Upper lobe of right lung (tissue), 1 donor: ENCODE measurements at regions not wholly inside any gene's neighbourhood (a gene's known extent, or its start where the extent isn't known, plus 50 kb on each side); places are given as distances from the start of the nearest gene placed in this dataset.

Experiments
- ATAC-seq: fragments of 200-7000 bp; cut with Tn5 transposase; one replicate; pipeline ENCODE4 v1.9.1; 2020; ENCODE audit warnings: mild to moderate bottlenecking, moderate library complexity
- DNase-seq: peaks from one replicate; pipeline ENCODE4 v3.0.0-alpha.2; 2020
- H3K27ac ChIP-seq: fragments of 200-600 bp; one replicate; pipeline ENCODE4 v1.8.0; 2022
- H3K27me3 ChIP-seq: fragments of 200-600 bp; one replicate; pipeline ENCODE4 v1.8.0; 2022; ENCODE audit warnings: mild to moderate bottlenecking
- H3K36me3 ChIP-seq: fragments of 200-600 bp; one replicate; pipeline ENCODE4 v1.8.0; 2022
- H3K4me1 ChIP-seq: fragments of 200-600 bp; one replicate; pipeline ENCODE4 v1.8.0; 2022
- H3K4me3 ChIP-seq: fragments of 200-600 bp; one replicate; pipeline ENCODE4 v1.8.0; 2022; ENCODE audit warnings: mild to moderate bottlenecking
- H3K9me3 ChIP-seq: fragments of 200-600 bp; one replicate; pipeline ENCODE4 v1.8.0; 2022
- CTCF ChIP-seq: fragments of 200-600 bp; IDR thresholded peaks from one replicate; pipeline ENCODE4 v1.8.0; 2022; ENCODE audit warnings: antibody characterized with exemption
- intact Hi-C: fragments of 100-400 bp; cut with DNase I; formaldehyde crosslinking; loops from one replicate; pipeline ENCODE4 v1.11.0; 2022
- donor health status: DM: no; HTN: yes; CAD: no; lungs with severe emphysema.

GRCh38 chr4:24662056-24662455, 77.7 kb upstream of the DHX15 start:
- peaks cover 9% of the 10 kb centered on the region for H3K4me1 ChIP-seq
- no peak overlapping the region for H3K4me3 ChIP-seq
- H3K36me3 ChIP-seq, result no peaks in the 10 kb centered on the region
- DNase-seq, result no peak
- H3K9me3 ChIP-seq, result no peaks in the 10 kb centered on the region
- no peak for TF ChIP-seq CTCF
- intact Hi-C loops, result no loop called here
- ATAC-seq, result no peak
- H3K27ac ChIP-seq, result no peak overlapping the region
- H3K27me3 ChIP-seq, result no peaks in the 10 kb centered on the region

- Histone ChIP-seq H3K27ac (no peak overlapping the region), H3K9me3 (no peaks in the 10 kb centered on the region), H3K4me1 (peaks cover 8% of the 10 kb centered on the region), H3K36me3 (no peaks in the 10 kb centered on the region), H3K4me3 (no peak overlapping the region), H3K27me3 (no peaks in the 10 kb centered on the region)
- intact Hi-C loops, result no loop called here
- no peak for TF ChIP-seq CTCF
- ATAC-seq (no peak), DNase-seq (no peak)
Observed at GRCh38 chr4:24662542-24662941, 78.2 kb upstream of the DHX15 start.

- Histone ChIP-seq H3K36me3 (no peaks in the 10 kb centered on the region), H3K9me3 (no peaks in the 10 kb centered on the region), H3K27ac (no peak overlapping the region), H3K27me3 (no peaks in the 10 kb centered on the region), H3K4me1 (no peaks in the 10 kb centered on the region), H3K4me3 (no peak overlapping the region)
- DNase-seq, result no peak
- no peak for TF ChIP-seq CTCF
- intact Hi-C loops, result no loop called here
- no peak for ATAC-seq
Observed at GRCh38 chr4:24664956-24665355, 80.6 kb upstream of the DHX15 start.

GRCh38 chr4:24666316-24666715, 82.0 kb upstream of the DHX15 start:
- Histone ChIP-seq H3K4me3 (no peak overlapping the region), H3K9me3 (no peaks in the 10 kb centered on the region), H3K27ac (no peak overlapping the region), H3K36me3 (no peaks in the 10 kb centered on the region), H3K27me3 (no peaks in the 10 kb centered on the region), H3K4me1 (no peaks in the 10 kb centered on the region)
- ATAC-seq, result no peak
- no peak for DNase-seq
- TF ChIP-seq CTCF, result no peak
- intact Hi-C loops, result no loop called here

- no peaks in the 10 kb centered on the region for H3K36me3 ChIP-seq
- intact Hi-C loops, result no loop called here
- H3K27ac ChIP-seq, result no peak overlapping the region
- ATAC-seq (no peak), DNase-seq (no peak)
- no peaks in the 10 kb centered on the region for H3K9me3 ChIP-seq
- H3K4me1 ChIP-seq, result no peaks in the 10 kb centered on the region
- H3K4me3 ChIP-seq, result no peak overlapping the region
- TF ChIP-seq CTCF, result no peak
- no peaks in the 10 kb centered on the region for H3K27me3 ChIP-seq
Observed at GRCh38 chr4:24666816-24667477, 82.6 kb upstream of the DHX15 start.

- DNase-seq (no peak), ATAC-seq (no peak)
- Histone ChIP-seq H3K9me3 (no peaks in the 10 kb centered on the region), H3K4me3 (no peak overlapping the region), H3K4me1 (no peaks in the 10 kb centered on the region), H3K27me3 (no peaks in the 10 kb centered on the region), H3K36me3 (no peaks in the 10 kb centered on the region), H3K27ac (no peak overlapping the region)
- intact Hi-C loops, result no loop called here
- no peak for TF ChIP-seq CTCF
Observed at GRCh38 chr4:24668956-24669355, 84.6 kb upstream of the DHX15 start.
